HL-60 (cell line): ENCODE measurements at regions not wholly inside any gene's neighbourhood (a gene's known extent, or its start where the extent isn't known, plus 50 kb on each side); places are given as distances from the start of the nearest gene placed in this dataset.

Experiments used
- DNase-seq, 2 experiments: peaks; one replicate each; pipeline ENCODE4 v3.0.0-alpha.2; 2010 to 2020; ENCODE audit warnings: low read depth in 1 of 2, low spot score in 1 of 2
- H3K27ac ChIP-seq: fragments of 250-450 bp; sonication (Bioruptor Pico); replicated peaks from 2 replicates; pipeline ENCODE4 v1.5.1; 2020; ENCODE audit warnings: mild to moderate bottlenecking, moderate library complexity
- H3K27me3 ChIP-seq: fragments of 250-450 bp; sonication (Bioruptor Pico); 2 replicates; pipeline ENCODE4 v1.5.1; 2021; ENCODE audit warnings: mild to moderate bottlenecking, moderate library complexity; ENCODE audit not compliant: insufficient read depth, poor library complexity, severe bottlenecking
- H3K4me3 ChIP-seq: replicated peaks from 2 replicates; pipeline ENCODE4 v1.5.1; 2011; ENCODE audit warnings: mild to moderate bottlenecking, control low read depth, low read length; ENCODE audit not compliant: insufficient read depth
- GABPA ChIP-seq: IDR thresholded peaks from 2 replicates; pipeline ENCODE4 v1.6.1; 2012; ENCODE audit warnings: low read depth
- POLR2AphosphoS5 ChIP-seq: IDR thresholded peaks from 2 replicates; pipeline ENCODE4 v1.6.1; 2012; ENCODE audit warnings: low read depth
- SPI1 ChIP-seq: IDR thresholded peaks from 2 replicates; pipeline ENCODE4 v1.6.1; 2012; ENCODE audit warnings: low read depth, mild to moderate bottlenecking, borderline replicate concordance
- TF ChIP-seq, protein P1 (sequence below): IDR thresholded peaks from one replicate; pipeline ENCODE4 v1.5.1; 2011; ENCODE audit warnings: low read length, control low read depth, inconsistent platforms; ENCODE audit not compliant: insufficient read depth
- TF ChIP-seq, protein P2 (sequence below): IDR thresholded peaks from 2 replicates; pipeline ENCODE4 v1.6.1; 2012; ENCODE audit warnings: low read depth; ENCODE audit not compliant: insufficient replicate concordance

DNA sequence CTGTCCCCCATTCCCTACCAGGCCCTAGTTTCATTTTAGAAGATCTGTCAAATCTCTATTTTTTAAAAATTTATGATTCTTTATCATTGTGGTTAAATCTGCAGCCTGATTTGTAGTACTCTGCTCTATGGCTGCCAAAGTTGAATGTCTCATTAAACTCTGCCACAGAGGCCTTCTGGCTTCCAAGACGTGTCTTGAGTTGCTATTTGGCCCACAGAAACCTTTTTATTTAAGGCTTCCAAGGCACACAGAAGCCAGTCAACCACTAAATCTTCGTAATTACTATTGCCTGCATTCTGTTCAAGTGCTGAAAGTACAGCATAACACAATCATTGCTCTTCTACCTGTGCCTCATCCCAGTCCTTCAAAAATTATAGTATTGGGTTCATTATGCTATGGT is 971.0 kb downstream of the NCAM2 start:
- Histone ChIP-seq H3K27ac (no peak overlapping the region), H3K4me3 (no peak overlapping the region), H3K27me3 (no peaks in the 10 kb centered on the region)
- no peak for DNase-seq
- TF ChIP-seq, protein P1, sequence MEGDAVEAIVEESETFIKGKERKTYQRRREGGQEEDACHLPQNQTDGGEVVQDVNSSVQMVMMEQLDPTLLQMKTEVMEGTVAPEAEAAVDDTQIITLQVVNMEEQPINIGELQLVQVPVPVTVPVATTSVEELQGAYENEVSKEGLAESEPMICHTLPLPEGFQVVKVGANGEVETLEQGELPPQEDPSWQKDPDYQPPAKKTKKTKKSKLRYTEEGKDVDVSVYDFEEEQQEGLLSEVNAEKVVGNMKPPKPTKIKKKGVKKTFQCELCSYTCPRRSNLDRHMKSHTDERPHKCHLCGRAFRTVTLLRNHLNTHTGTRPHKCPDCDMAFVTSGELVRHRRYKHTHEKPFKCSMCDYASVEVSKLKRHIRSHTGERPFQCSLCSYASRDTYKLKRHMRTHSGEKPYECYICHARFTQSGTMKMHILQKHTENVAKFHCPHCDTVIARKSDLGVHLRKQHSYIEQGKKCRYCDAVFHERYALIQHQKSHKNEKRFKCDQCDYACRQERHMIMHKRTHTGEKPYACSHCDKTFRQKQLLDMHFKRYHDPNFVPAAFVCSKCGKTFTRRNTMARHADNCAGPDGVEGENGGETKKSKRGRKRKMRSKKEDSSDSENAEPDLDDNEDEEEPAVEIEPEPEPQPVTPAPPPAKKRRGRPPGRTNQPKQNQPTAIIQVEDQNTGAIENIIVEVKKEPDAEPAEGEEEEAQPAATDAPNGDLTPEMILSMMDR = no peak
- TF ChIP-seq GABPA (no peak), SPI1 (no peak), POLR2AphosphoS5 (no peak)
- TF ChIP-seq, protein P2, sequence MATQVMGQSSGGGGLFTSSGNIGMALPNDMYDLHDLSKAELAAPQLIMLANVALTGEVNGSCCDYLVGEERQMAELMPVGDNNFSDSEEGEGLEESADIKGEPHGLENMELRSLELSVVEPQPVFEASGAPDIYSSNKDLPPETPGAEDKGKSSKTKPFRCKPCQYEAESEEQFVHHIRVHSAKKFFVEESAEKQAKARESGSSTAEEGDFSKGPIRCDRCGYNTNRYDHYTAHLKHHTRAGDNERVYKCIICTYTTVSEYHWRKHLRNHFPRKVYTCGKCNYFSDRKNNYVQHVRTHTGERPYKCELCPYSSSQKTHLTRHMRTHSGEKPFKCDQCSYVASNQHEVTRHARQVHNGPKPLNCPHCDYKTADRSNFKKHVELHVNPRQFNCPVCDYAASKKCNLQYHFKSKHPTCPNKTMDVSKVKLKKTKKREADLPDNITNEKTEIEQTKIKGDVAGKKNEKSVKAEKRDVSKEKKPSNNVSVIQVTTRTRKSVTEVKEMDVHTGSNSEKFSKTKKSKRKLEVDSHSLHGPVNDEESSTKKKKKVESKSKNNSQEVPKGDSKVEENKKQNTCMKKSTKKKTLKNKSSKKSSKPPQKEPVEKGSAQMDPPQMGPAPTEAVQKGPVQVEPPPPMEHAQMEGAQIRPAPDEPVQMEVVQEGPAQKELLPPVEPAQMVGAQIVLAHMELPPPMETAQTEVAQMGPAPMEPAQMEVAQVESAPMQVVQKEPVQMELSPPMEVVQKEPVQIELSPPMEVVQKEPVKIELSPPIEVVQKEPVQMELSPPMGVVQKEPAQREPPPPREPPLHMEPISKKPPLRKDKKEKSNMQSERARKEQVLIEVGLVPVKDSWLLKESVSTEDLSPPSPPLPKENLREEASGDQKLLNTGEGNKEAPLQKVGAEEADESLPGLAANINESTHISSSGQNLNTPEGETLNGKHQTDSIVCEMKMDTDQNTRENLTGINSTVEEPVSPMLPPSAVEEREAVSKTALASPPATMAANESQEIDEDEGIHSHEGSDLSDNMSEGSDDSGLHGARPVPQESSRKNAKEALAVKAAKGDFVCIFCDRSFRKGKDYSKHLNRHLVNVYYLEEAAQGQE = no peak

DNA sequence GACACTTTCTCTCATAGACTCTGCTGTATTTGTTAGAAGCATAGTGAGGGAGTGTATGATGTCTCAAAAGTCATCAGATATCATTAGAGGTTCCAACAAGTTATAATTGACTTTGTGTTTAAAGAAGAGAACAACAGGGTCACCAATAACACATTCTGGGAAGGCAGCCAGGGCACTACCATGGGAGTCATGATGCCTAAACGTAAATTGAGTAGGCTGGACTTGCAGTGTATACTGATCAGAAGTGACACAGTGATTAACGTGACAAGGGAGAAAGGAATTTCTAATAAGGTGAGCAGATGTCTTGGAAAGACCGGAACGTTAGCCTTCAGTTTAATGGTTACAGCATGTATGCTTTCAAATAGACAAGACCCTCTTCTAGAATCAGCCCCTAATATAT is 973.2 kb downstream of the NCAM2 start:
- H3K27ac ChIP-seq = no peak overlapping the region
- TF ChIP-seq GABPA (no peak), POLR2AphosphoS5 (no peak), SPI1 (no peak)
- TF ChIP-seq, protein P1 = no peak
- TF ChIP-seq, protein P2 = no peak
- no peak overlapping the region for H3K4me3 ChIP-seq
- DNase-seq = no peak
- no peaks in the 10 kb centered on the region for H3K27me3 ChIP-seq

DNA sequence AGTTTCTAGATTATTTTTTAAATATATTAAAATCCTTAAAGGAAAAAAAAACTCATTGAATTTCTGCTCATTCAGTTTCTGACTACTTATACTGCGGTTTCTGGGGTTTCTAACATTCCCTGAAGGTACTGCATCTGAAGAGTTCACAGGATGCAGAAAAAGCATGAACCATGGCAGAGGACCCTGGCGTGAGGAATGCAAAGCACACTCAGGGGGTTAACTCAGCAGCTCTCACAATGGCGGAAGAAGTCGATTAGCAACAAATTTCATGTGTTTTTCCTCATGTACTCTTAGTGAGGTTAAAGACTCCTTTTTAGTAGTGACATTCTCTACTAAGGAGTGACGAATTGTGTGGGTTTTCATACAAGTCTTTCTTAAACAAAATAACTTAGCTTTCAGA is 975.6 kb downstream of the NCAM2 start:
- Histone ChIP-seq H3K27ac (no peak overlapping the region), H3K4me3 (no peak overlapping the region), H3K27me3 (no peaks in the 10 kb centered on the region)
- no peak for TF ChIP-seq POLR2AphosphoS5
- no peak for TF ChIP-seq SPI1
- TF ChIP-seq GABPA = no peak
- TF ChIP-seq, protein P1 = no peak
- TF ChIP-seq, protein P2 = no peak
- no peak for DNase-seq
